ENCODE measurements at regions not wholly inside any gene's neighbourhood (a gene's known extent, or its start where the extent isn't known, plus 50 kb on each side); places are given as distances from the start of the nearest gene placed in this dataset.

DNA sequence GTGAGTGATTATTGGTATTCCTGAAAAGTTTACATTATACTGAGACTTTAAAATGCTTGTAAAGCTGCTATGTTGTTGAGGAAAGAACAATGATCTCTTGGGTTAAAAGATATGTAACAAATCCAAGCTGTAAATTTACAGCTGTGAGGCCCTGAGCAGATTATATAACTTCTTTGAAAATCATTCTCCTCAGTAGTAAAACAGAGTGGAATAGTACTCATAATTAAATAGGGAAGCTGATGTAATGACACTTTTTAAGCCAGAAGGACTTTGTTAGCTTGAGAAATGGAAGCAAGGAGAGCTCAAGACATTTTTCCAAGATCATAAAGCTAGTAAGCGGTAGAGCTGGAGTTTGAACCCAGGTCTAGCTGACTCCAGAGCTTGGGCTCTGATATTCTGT lies 363.9 kb downstream of the TMEM135 start:
- DNase-seq (ENCODE audit: low spot score), result no peak
- in situ Hi-C loops (cut with MboI; ENCODE audit: low pct_unique_long_range_greater_than_20kb, low sequenced_read_pairs, unreplicated experiment), result loop anchor here (25.0 kb wide), 1 partner anchor 464 kb away; no protein-coding TSS in a partner anchor
- TF ChIP-seq, protein P1, sequence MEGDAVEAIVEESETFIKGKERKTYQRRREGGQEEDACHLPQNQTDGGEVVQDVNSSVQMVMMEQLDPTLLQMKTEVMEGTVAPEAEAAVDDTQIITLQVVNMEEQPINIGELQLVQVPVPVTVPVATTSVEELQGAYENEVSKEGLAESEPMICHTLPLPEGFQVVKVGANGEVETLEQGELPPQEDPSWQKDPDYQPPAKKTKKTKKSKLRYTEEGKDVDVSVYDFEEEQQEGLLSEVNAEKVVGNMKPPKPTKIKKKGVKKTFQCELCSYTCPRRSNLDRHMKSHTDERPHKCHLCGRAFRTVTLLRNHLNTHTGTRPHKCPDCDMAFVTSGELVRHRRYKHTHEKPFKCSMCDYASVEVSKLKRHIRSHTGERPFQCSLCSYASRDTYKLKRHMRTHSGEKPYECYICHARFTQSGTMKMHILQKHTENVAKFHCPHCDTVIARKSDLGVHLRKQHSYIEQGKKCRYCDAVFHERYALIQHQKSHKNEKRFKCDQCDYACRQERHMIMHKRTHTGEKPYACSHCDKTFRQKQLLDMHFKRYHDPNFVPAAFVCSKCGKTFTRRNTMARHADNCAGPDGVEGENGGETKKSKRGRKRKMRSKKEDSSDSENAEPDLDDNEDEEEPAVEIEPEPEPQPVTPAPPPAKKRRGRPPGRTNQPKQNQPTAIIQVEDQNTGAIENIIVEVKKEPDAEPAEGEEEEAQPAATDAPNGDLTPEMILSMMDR (IDR thresholded peaks at IDR 0.05; ENCODE audit: extremely low read depth, insufficient read depth, missing control alignments), result no peak

DNA sequence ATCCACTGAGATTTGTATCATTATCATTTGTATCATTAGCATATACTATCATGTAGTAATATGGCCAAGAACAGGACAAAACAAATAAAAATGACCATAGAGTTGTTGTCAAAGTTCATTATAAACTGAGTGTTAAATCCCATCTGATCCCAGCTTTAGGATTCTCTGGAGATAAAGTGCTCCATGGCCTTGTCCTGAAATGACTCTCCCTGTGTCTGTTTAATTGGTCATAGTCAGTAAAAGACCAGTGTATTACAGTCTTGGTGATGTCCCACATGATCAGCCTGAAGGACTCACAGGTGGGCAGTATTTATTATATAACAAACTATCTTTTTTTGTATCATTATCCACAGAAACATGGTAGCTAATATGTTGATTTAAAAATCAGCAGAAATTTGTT lies 361.6 kb downstream of the TMEM135 start:
- no peak for DNase-seq (ENCODE audit: low spot score)
- TF ChIP-seq, protein P1 (IDR thresholded peaks at IDR 0.05; ENCODE audit: extremely low read depth, insufficient read depth, missing control alignments), result no peak
- in situ Hi-C loops (cut with MboI; ENCODE audit: low pct_unique_long_range_greater_than_20kb, low sequenced_read_pairs, unreplicated experiment), result no loop called here

DNA sequence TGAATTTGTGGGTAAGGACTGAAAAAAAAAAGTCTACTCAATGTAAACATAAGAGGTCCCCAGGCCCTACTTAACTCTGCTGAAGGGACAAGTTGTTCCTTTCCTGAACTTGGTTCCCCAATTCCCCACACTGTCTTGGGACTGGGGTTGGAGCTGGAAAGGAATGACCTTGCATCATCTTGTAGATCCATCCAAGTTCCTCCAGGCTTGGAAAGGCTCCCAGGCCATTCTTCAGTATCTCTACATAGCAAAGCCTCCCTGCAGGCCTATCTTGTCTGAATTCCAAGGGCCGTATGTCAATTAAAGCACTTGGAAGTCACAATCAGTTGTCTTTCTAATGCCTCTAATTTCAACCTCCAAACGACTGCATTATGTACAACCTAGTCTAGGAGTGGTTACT lies 361.2 kb downstream of the TMEM135 start:
- in situ Hi-C loops (cut with MboI; ENCODE audit: low pct_unique_long_range_greater_than_20kb, low sequenced_read_pairs, unreplicated experiment), result no loop called here
- TF ChIP-seq, protein P1 (IDR thresholded peaks at IDR 0.05; ENCODE audit: extremely low read depth, insufficient read depth, missing control alignments), result no peak
- DNase-seq (ENCODE audit: low spot score), result no peak

DNA sequence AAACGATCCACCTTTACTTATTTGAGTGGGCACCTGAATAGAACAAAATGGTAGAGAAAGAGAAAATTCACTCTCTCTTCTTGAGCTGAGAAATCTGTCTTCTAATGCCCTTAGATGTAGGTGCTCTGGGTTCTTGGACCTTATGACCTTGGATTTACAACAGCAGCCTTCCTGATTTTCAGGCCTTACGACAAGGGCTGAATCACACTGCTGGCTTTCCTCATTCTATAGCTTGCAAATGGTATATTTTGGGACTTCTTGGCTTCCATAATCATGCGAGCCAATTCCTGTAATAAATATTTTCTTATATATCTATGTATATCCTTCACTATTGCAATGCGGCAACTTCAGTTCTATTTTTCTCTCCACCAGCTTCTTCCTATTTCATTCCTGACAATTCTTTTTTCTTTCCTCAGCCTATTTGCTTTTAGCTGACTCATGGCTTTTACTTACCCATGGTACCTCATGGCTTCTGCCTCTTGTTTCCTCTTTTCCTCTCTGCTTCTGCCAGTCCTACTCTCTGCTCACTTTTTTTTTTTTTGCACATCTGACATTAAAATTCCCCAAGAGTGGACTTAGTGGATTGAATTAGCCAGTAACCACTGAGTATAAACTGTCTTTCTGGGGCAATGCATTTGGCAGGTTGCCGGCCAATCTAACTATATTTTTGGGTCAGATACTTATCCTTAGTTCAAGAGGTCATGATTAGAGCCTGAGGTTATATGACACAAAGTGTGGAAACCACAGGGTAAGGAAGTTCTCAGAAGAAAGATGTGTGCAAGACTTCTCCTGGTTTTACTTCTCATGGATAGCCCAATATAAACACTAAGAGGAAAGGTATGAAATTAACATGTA lies 359.5 kb downstream of the TMEM135 start:
- TF ChIP-seq, protein P1 (IDR thresholded peaks at IDR 0.05; ENCODE audit: extremely low read depth, insufficient read depth, missing control alignments), result no peak
- in situ Hi-C loops (cut with MboI; ENCODE audit: low pct_unique_long_range_greater_than_20kb, low sequenced_read_pairs, unreplicated experiment), result no loop called here
- no peak for DNase-seq (ENCODE audit: low spot score)

DNA sequence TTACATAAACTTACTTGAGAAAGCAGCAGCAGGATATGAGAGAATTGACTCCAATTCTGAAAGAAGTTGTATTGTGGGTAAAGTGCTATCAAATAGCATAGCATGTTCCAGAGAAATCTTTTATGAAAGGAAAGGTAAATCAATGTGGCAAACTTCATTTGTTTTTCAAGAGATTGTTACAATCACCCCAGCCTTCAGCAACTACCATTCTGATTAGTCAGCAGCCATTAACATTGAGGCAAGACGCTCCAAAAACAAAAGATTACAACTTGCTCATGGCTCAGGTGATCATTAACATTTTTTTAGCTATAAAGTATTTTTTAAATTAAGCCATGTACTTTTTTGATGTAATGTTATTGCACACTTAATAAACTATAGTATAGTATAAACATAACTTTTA lies 357.2 kb downstream of the TMEM135 start:
- in situ Hi-C loops (cut with MboI; ENCODE audit: low pct_unique_long_range_greater_than_20kb, low sequenced_read_pairs, unreplicated experiment), result no loop called here
- TF ChIP-seq, protein P1 (IDR thresholded peaks at IDR 0.05; ENCODE audit: extremely low read depth, insufficient read depth, missing control alignments), result no peak
- DNase-seq (ENCODE audit: low spot score), result no peak

DNA sequence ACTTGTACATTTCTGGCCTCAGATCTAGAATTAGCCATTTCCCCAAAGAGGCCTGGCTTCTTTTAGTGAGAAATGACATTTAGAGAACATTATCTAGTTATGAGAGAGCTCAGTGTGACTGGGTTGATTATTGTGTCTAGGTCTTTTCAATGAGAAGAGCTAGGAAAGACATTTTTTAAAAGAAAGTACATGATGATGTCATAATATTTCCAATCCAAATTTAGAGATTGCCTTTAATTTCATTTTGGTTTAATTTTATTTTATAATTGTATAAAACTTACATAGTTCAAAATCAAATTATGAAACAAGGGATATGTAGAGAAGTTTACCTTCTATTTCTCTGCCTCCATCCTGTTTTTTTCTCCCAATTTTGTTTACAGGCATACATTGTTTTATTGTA lies 354.9 kb downstream of the TMEM135 start:
- TF ChIP-seq, protein P1 (IDR thresholded peaks at IDR 0.05; ENCODE audit: extremely low read depth, insufficient read depth, missing control alignments), result no peak
- DNase-seq (ENCODE audit: low spot score), result no peak
- in situ Hi-C loops (cut with MboI; ENCODE audit: low pct_unique_long_range_greater_than_20kb, low sequenced_read_pairs, unreplicated experiment), result no loop called here
